ENCODE measurements at regions not wholly inside any gene's neighbourhood (a gene's known extent, or its start where the extent isn't known, plus 50 kb on each side); places are given as distances from the start of the nearest gene placed in this dataset.
A peak's percentile ranks its signal among the peaks of the same experiment; 100 is the strongest.

- DNase-seq, result no peak
These were observed 56.8 kb upstream of the GRIA4 start for GRCh38 chr11:105553025-105553424.

- DNase-seq, result no peak
These were observed 61.5 kb upstream of the GRIA4 start for GRCh38 chr11:105548359-105548758.

- no peak for DNase-seq
These were observed 71.3 kb upstream of the GRIA4 start for GRCh38 chr11:105538588-105538987.

- DNase-seq, result no peak
These were observed 72.3 kb upstream of the GRIA4 start for GRCh38 chr11:105537531-105537930.

GRCh38 chr11:105524286-105524685, 85.6 kb upstream of the GRIA4 start:
- no peak for DNase-seq

- no peak for DNase-seq
These were observed 89.0 kb upstream of the GRIA4 start for GRCh38 chr11:105520706-105521345.

GRCh38 chr11:105507496-105508254, 102.2 kb upstream of the GRIA4 start:
- DNase-seq, result no peak

GRCh38 chr11:105492010-105492409, 117.9 kb upstream of the GRIA4 start:
- DNase-seq, result no peak

- no peak for DNase-seq
These were observed 118.5 kb upstream of the GRIA4 start for GRCh38 chr11:105491394-105491793.

GRCh38 chr11:105490333-105490732, 119.5 kb upstream of the GRIA4 start:
- no peak for DNase-seq

GRCh38 chr11:105489446-105489845, 120.4 kb upstream of the GRIA4 start:
- DNase-seq, result no peak

GRCh38 chr11:105486929-105487328, 122.9 kb upstream of the GRIA4 start:
- no peak for DNase-seq

- DNase-seq, result no peak
These were observed 139.9 kb upstream of the GRIA4 start for GRCh38 chr11:105469931-105470330.

- DNase-seq, result no peak
These were observed 141.7 kb upstream of the GRIA4 start for GRCh38 chr11:105468154-105468553.

- DNase-seq, result peak; percentile 29
These were observed 143.2 kb upstream of the GRIA4 start for GRCh38 chr11:105466582-105467228.

GRCh38 chr11:105458071-105458470, 151.8 kb upstream of the GRIA4 start:
- no peak for DNase-seq

- DNase-seq, result no peak
These were observed 152.9 kb upstream of the GRIA4 start for GRCh38 chr11:105456950-105457349.

- no peak for DNase-seq
These were observed 160.7 kb upstream of the GRIA4 start for GRCh38 chr11:105449100-105449734.

- no peak for DNase-seq
These were observed 161.2 kb upstream of the GRIA4 start for GRCh38 chr11:105448703-105449079.

- no peak for DNase-seq
These were observed 161.8 kb upstream of the GRIA4 start for GRCh38 chr11:105447936-105448702.

- no peak for DNase-seq
These were observed 166.2 kb upstream of the GRIA4 start for GRCh38 chr11:105443623-105444022.

GRCh38 chr11:105432241-105432995, 177.5 kb upstream of the GRIA4 start:
- DNase-seq, result no peak
